GM18861 (cell line): ENCODE measurements at regions not wholly inside any gene's neighbourhood (a gene's known extent, or its start where the extent isn't known, plus 50 kb on each side); places are given as distances from the start of the nearest gene placed in this dataset.

Source experiments
- ATAC-seq: cut with Tn5 transposase; IDR thresholded peaks from one replicate; pipeline ENCODE4 v1.9.1; 2021; ENCODE audit not compliant: unreplicated experiment

DNA sequence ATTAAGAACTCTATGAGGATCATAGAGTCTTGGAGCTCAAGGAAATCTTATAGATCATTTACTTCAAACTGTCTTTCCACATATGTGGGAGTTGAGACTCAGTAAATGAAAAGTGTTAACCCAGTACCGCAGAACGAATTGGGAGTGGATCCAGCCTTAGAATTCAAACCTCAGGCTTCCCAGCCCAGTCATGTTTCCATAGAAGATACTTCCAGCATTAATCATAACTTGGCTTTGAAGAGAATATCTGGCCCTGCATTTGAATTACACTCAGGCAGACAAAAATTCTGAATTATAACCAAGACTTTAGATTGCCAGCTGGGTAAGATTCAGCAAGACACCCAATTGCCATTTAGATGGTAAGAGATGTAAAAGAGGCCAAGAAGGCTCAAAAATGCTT, 972.0 kb downstream of the TUSC7 start:
- ATAC-seq = no peak

DNA sequence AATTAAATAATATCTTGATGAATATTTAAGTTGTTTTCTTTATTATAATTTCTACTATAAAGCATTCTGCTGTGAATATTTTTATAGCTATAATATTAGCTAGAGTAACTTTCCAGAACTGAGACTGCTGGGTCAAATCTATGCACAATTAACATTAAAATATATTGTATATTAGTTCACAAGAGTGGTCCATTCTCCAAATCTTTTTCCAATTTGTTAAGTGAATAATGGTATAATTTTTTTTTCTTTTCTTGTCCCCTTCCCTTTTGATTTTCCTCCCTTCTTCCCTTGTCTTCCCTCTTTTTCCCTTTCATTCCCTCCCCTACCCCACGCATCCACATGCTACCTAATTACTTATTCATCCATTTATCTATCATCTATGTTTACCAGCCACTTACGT, 977.5 kb downstream of the TUSC7 start:
- ATAC-seq = no peak

DNA sequence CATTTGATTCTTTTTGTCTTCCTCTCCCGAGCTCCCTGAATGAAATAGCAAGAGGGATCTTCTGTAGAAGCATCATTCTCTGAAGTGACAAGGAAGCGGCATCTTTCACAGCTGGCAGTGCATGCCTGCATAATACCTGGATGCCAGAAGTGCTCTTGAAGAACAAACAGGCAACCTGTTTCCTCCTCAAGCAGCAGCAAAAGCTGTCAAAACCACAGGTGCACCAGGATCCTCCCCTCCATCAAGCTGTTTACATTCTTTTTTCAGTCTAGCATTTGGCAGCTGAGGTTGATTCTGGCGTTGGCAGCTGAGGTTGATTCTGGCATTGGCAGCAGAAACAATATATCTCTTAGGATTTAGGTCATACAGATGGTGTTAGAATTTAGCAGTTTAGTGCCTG, 979.0 kb downstream of the TUSC7 start:
- no peak for ATAC-seq

DNA sequence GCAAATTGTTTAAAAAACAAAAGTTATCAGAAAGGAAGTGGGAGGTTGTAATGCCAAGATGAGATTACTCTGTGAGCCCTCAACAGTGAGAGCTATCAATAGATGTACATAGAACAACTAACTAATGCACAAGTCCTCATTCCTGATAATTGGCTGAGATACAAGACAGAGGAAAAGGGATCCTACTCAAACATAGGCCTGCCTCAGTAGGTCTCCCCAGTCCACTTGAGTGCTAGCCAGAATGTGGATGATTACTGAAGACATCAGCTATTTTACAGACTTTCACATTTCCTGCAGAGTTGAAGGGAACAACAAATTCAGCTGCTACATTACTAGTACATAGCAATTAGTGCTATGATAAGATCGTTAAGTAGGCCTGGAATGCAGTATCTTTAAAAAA, 981.9 kb downstream of the TUSC7 start:
- no peak for ATAC-seq

DNA sequence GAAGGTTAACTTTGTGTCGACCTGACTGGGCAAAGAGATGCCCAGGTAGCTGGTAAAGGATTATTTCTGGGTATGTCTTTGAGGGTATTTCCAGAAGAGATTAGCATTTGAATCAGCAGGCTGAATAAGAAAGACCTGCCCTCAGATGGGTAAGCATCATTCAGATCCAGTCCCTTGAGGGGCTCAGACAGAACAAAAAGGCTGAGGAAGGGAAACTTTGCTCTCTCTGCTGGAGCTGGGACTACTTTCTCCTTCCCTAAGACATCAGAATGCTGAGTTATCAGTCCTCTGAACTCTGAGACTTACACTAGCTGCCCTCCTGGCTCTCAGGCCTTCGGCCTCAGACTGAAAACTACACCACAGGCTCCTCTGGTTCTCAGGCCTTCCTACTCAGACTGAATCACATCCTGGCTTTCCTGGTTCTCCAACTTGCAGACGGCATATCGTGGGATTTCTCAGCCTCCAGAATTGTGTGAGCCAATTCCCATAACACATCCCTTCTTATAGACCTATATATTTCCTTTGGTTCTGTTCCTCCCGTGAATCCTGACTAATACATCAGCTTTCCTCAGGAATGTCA, 982.9 kb downstream of the TUSC7 start:
- no peak for ATAC-seq

DNA sequence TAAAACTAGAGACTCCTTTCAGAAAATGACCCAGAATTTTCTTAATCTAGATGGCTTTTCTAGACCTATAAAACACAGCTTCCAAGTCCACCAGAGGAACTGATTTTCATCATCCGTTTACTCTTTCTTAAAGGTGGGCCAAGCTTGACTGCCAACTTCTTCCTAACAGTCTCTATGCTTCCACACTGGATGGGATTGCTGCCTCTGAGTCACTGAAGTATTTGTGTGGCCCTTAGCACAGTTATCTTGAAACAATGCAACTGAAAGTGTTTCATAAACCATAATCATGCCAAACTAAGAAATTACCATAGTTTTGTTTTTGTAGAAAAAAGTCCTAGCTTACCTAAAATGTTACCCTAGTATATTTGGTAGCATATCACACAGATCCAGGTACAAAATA, 985.7 kb downstream of the TUSC7 start:
- no peak for ATAC-seq

DNA sequence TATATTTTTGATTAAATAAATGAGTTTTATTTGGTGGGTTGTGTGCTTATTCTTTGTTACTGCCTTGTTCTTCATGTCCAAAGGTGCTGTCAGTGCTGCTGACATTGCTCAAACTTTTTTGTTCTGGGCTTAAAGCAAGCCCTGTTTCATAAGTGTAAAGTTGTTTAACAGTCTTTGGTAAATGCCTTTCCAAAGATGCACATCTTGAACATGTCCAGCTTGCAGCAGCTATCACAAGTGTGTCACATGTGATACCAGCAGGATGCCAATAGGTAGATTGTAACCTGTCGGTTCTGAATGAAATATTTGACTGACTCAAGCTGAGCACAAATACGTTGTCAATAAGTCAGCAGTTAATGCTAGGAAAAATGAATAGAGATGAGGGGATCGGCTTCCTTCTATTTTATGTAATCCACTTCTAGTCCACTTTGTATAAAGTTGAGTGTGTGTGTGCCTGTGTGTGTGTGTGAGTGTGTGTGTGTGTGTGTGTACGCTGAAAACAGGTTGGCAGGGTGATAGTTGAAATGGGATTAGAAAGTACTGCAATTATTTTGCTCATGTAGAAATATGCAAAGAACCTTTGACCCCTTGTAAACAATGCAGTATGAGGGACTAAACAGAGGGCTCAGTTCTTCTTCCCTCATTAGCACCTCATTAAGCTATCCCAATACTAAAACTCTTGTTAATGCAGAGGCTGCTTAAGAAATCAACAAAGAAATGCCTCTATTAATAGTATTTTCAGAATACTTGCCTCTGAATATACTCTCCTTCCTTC, 986.5 kb downstream of the TUSC7 start:
- ATAC-seq = no peak

DNA sequence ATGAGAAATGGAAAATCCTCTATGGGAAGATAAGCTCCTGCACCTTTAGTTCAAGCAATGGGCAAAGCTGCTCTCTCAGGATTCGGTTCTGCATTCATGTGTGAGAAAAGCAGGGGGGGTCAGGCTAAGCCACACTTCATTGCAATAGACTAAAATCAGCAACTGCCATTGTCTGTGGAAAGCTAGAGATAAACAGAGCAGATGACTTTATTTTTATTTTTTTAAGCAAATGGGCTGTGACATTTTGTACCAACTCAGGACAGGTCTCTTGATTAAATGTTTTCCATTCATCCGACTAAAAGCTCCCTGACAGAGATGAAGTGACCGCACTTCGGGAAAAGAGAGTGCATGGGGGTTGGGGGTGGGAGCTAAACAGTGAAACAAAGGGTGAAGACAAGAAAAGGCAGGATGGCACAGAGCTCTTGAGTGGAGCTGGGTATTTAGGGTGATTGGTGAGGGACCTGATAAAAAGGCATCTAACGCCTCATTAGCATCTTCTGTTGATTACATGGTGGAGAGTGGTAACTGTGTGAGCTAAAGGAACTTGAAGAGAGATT, 987.4 kb downstream of the TUSC7 start:
- no peak for ATAC-seq

DNA sequence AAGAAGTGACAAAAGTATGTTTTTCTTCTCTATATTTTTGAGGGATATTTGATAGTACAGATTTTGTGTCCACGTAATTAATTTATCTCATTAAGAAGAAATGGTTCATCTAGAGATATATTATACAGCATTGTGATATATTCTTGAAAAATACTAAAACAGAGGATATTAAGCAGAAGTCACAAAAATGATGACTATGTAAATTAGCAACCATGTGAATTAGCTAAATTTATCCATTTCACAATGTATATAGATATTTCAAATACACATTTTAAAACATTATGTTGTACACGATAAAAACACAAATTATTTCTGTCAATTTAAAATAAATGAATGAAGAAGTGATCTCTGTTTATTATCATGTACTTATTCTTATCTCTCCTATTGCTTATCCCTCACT, 989.5 kb downstream of the TUSC7 start:
- no peak for ATAC-seq

DNA sequence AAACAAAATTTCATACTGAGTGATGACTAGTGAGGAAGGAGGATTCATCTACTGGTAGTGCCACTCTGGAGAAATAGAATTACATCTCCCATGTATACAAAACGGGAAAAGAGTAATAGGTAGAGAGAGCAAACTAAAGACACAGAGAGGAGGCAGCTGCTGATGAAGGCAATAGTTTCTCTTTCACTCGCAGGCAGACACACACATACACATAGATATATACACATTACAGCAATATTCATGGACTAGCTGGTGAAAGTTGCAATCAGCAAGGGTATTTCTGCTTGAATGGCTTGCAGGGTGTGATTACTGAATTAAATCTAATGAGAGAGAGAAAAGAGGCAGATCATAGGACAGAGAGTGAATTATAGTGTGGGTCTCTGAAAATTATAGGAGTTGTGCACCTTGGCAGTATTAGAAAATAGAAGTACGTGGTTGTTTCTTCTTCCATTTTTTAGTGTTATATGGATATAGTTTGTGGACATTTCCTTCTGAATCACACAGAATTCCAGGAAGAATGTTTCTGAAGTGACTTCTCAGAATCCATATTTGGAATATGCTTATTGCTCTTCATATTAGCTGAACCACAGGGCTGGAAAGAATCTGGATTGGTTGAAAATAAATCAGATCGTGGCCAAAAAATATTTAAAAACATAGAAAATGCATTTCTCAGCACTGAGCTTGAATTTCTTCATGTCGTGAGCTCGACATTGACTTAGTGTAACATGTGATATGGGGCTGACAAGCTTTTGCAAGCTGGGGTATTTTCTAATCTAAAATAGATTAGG, 991.2 kb downstream of the TUSC7 start:
- no peak for ATAC-seq

DNA sequence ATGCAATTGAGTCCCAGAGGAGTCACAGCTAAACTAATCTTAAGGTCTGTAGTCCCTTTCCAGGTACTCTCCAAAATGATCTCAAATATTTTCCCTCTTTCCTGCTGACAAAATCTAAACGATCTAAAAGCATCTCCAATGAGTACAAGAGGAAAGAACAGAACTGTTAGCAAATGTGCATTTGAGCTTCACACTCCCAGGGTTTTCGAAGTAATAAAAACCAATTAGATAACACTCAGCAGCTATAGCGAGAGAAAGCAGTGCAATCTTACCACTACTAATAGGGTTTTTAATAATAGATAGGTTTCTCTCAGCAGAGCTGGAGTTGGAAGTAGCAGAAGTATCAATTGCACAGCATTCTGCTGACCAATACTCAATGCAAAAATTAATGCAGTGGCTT, 995.4 kb downstream of the TUSC7 start:
- no peak for ATAC-seq

DNA sequence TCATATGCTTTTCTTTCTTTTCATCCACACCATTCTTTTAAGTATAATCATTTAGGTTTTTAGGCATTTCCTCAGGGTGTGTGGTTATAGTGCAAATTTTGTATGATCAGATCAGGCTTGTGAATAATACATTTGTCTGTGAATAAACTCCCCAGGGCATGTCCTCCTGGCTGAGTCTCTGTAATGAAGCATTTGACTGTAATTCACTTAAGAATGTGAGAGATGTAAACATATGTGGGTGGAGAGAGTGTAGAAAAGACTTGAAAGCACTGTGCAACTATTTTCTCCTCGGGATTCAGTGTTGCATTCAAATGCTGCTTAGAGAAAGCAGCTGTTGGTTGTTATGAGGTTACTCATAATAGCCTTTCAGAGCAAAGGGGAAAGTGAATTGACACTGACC, 996.5 kb downstream of the TUSC7 start:
- ATAC-seq = no peak

DNA sequence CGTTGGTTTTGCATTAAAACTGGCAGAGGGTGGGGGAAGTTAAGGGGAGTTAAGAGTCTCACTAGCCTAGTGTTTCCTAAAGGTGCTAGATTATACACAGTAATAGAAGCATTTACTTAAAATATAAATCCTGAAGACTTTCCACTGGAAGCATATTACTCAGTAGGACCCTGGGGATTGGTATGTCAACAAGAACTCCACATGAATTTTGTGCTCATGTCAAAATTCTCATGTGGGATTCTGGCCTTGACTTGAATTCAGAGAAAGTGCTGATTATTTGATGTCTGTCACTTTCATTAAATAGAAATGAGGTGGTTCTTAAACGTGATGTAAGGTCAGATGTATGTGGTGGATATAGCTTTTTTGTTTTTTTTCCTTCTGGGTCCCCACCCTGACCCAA, 997.2 kb downstream of the TUSC7 start:
- ATAC-seq = no peak

DNA sequence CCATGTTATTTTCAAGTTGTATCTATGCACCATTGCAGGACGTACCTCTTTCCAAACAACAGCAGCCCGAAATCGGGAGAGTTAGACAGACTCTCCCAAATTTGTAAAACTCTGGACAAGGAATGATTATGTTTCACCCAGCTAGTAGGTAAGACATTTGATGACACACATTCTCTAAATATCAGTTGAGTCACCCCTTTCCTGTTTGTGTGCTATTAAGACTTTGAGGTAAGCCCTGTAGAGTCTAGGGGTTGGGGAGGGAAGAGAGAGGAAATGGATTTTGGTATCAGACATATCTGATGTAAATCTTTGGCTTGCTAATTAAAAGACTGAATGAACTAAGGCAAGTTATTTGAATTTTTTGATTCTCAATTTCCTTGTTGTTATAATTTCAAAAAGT, 999.0 kb downstream of the TUSC7 start:
- no peak for ATAC-seq

DNA sequence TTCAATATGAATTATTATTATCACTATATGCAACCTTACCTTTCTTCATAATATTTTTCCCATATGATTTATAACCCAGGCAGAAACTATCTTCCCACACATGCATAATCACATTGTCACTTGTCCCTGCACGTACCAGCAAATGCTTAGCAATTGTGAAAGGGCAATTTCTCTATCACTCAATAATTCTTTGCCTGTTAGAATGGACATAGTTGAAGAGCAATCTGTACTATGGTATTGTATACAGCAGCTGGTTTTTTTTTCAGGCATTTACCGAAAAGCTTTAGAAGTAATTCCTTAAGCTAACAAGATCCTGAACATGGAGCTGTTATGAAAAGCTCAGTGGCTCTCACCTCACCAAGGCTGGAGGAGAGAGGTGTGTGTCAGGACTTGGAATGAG, 999.5 kb downstream of the TUSC7 start:
- ATAC-seq = no peak

DNA sequence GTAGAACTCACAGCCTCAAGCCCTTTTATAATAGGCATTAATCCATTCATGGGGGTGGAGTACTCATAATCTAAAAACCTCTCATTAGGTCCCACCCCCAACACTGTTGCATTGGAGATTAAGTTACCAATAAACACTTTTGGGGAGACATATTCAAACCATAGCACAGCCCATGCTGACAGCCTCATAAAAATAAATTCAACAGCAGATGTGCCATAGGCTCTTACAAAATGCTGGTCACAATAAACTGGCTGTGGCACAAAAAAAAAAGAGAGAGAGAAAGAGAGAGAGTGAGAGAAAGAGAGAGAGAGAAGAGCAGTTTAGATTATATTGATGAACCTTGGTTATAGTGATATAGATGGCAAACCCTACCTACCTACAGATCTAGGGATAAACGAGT, 1000.9 kb downstream of the TUSC7 start:
- no peak for ATAC-seq

DNA sequence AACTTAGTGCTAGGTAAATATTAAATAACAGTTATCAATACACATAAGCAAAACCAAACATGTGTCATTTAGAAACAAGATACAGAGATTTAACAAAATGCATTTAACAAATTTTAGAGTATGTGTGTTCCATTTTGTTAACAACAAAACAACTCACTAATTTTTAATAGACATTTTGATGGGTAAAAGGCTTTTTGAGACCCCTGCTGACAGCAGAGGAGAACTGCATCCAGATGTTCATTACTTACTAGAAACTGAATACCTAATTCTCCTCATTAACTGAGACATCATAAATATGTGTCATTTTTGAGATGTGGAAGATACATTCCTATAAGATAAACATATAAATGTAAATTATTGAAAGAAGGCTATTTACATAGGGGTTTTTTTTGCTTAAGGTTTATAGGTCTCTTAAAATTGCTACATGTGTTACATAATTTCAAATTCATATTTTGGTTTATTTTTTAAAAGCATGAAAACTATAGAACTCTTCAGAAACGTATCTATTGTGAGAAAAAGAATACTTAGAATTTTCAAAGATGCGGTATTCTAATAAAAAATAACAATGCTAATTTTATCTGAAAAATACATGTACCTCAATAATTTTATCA, 1009.8 kb downstream of the TUSC7 start:
- ATAC-seq = peak; percentile 67

DNA sequence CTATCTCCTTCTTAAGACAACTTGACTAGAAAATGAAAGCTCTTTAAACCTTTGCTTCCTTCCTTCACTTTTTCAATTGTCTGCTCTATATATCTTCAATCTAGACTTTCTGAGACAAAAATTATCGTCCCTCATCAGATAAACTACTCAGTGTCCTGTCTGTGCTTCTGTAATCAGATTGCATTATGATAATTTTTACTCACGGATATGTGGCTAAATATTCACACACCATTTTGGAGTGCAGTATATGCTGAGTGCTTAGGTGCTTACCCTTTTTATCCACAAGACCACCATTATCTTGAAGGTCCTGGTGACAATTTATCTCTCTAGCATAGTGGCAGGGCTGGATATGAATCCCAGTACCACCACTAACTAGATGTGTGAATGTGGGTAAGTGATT, 1012.3 kb downstream of the TUSC7 start:
- ATAC-seq = no peak

DNA sequence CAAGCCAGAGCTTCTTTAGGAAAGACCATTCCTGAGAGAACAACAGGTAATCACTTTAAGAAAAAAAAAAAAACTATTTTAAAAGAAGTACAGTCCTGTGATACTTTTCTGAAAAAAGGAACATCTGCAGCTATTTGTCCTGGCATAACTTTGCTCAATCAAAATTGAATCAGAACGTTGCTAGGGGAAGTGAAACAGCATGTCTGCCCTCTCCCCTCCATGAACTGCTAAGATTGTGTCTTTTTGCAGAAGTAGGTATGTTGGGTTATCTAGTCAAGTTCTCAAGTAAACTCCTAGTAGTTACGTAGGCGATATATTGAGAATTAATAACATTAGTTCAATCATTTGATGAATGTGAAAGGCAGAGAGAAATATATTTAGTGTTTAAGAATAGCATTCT, 1013.3 kb downstream of the TUSC7 start:
- peak; percentile 56 for ATAC-seq

DNA sequence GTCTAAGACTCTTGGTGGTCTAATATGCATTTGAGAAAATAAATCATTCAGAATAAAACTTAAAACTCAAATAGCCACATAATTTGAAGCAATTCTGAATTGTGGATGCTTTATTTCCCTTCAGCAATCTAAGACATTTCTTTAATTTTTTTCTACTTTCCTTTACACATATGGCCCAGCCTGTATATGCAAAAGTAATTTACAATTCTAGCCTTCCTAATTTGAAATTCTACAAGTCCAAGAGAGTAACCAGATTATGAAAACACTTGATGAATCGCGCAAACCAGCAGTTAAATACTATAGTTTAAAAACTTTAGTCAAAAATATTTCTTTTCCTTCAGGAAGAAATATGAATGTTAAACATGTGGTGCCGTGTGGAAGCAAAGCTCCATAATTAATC, 1014.2 kb downstream of the TUSC7 start:
- no peak for ATAC-seq

DNA sequence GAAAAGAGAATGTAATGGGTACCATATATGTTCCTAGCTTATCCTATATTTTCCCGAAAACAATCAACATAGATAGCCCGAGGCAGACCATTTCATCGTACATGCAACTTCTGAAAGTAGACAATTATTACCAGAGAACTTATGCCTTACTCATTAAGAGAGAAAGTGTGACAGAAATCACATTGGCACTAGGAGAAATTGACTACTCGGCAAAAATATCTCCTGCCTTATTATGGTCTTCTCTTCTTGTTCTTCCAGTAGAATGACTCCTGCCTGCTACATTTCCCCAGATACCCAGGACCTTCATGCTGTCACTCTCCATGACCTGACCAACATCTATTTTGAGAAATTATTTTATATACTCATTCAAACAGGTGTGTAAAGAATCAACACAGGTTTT, 1015.7 kb downstream of the TUSC7 start:
- no peak for ATAC-seq

DNA sequence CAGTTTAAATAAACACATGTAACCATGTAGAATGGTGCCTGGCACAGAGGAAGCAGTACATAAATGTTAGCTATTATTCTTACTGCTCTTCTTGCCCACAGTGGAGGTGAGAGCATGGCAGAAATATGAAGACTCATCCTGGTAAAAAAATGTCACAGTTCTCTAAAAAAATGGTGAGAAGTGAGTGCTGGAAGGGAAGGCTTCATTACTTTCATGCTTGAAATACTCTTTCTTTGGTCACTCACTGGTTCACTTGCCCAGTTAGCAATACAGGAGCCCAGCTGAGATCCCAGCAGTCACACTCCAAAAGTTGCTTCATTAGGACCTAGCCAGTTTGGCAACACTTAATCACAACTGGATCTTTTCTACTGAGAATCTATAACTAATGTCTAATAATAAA, 1017.2 kb downstream of the TUSC7 start:
- ATAC-seq = no peak
